ENCODE measurements at regions not wholly inside any gene's neighbourhood (a gene's known extent, or its start where the extent isn't known, plus 50 kb on each side); places are given as distances from the start of the nearest gene placed in this dataset.

GRCh38 chr1:219520241-219520640 lies 92.7 kb downstream of the ZC3H11B start:
- DNase-seq, result no peak

GRCh38 chr1:219518907-219519248 lies 94.0 kb downstream of the ZC3H11B start:
- DNase-seq, result no peak

GRCh38 chr1:219518168-219518906 lies 94.6 kb downstream of the ZC3H11B start:
- DNase-seq, result no peak

- no peak for DNase-seq
These were observed 95.9 kb downstream of the ZC3H11B start for GRCh38 chr1:219517031-219517430.

GRCh38 chr1:219514728-219515127 lies 98.2 kb downstream of the ZC3H11B start:
- DNase-seq, result no peak

- no peak for DNase-seq
These were observed 105.5 kb downstream of the ZC3H11B start for GRCh38 chr1:219507437-219507836.

- DNase-seq, result no peak
These were observed 106.0 kb downstream of the ZC3H11B start for GRCh38 chr1:219506936-219507335.

GRCh38 chr1:219506473-219506899 lies 106.4 kb downstream of the ZC3H11B start:
- DNase-seq, result no peak

- no peak for DNase-seq
These were observed 107.0 kb downstream of the ZC3H11B start for GRCh38 chr1:219505886-219506285.

- no peak for DNase-seq
These were observed 109.3 kb downstream of the ZC3H11B start for GRCh38 chr1:219503604-219504003.

GRCh38 chr1:219500327-219500897 lies 112.5 kb downstream of the ZC3H11B start:
- DNase-seq, result no peak

GRCh38 chr1:219498666-219499065 lies 114.2 kb downstream of the ZC3H11B start:
- DNase-seq, result no peak

- no peak for DNase-seq
These were observed 117.0 kb downstream of the ZC3H11B start for GRCh38 chr1:219495737-219496408.

GRCh38 chr1:219492717-219493116 lies 120.2 kb downstream of the ZC3H11B start:
- no peak for DNase-seq

- no peak for DNase-seq
These were observed 122.3 kb downstream of the ZC3H11B start for GRCh38 chr1:219490566-219490965.

- DNase-seq, result no peak
These were observed 123.3 kb downstream of the ZC3H11B start for GRCh38 chr1:219489636-219490035.

GRCh38 chr1:219488275-219488674 lies 124.6 kb downstream of the ZC3H11B start:
- no peak for DNase-seq

GRCh38 chr1:219483530-219483929 lies 129.4 kb downstream of the ZC3H11B start:
- DNase-seq, result no peak

- no peak for DNase-seq
These were observed 132.9 kb downstream of the ZC3H11B start for GRCh38 chr1:219480011-219480410.

GRCh38 chr1:219478811-219479210 lies 134.1 kb downstream of the ZC3H11B start:
- DNase-seq, result no peak

GRCh38 chr1:219477861-219478260 lies 135.0 kb downstream of the ZC3H11B start:
- DNase-seq, result no peak

- DNase-seq, result no peak
These were observed 136.2 kb downstream of the ZC3H11B start for GRCh38 chr1:219476716-219477115.

GRCh38 chr1:219476116-219476515 lies 136.8 kb downstream of the ZC3H11B start:
- DNase-seq, result no peak

GRCh38 chr1:219472596-219472995 lies 140.3 kb downstream of the ZC3H11B start:
- no peak for DNase-seq
